Mammary epithelial cell (primary cell): ENCODE measurements at regions not wholly inside any gene's neighbourhood (a gene's known extent, or its start where the extent isn't known, plus 50 kb on each side); places are given as distances from the start of the nearest gene placed in this dataset.

ENCODE experiments used
- CTCF ChIP-seq, 2 donors: IDR thresholded peaks in 1 of 2; conservative IDR thresholded peaks in 1 of 2; 2 replicates each; pipeline ENCODE4 v1.5.1; 2011 to 2012; ENCODE audit warnings: inconsistent platforms in 2 of 2, low read length in 2 of 2, mild to moderate bottlenecking in 2 of 2, control low read depth in 1 of 2, low read depth in 1 of 2; ENCODE audit not compliant: insufficient read depth in 1 of 2; ENCODE audit errors: extremely low read depth in 1 of 2
- EZH2 ChIP-seq: IDR thresholded peaks from 2 replicates; pipeline ENCODE4 v1.6.1; 2012; ENCODE audit warnings: low read length, inconsistent platforms, borderline replicate concordance

GRCh38 chr2:219727771-219728429, 100.5 kb downstream of the SLC4A3 start:
- no peak for TF ChIP-seq CTCF (conservative IDR thresholded peaks at IDR 0.05 in 1 of 2, IDR thresholded peaks at IDR 0.05 in 1 of 2; ENCODE audit: extremely low read depth in 1 of 2, insufficient read depth in 1 of 2, low read depth in 1 of 2, low read length in 2 of 2)
- TF ChIP-seq EZH2, result no peak
